ENCODE measurements at regions not wholly inside any gene's neighbourhood (a gene's known extent, or its start where the extent isn't known, plus 50 kb on each side); places are given as distances from the start of the nearest gene placed in this dataset.
"Not testable (repeated sequence)": the region's sequence is repeated elsewhere in the genome, so short reads cannot be mapped to it uniquely, and the experiment has no call there.

- H3K36me3 Mint-ChIP-seq, H3K4me3 Mint-ChIP-seq, H3K9me3 Mint-ChIP-seq, H3K27ac Mint-ChIP-seq, H3K4me1 Mint-ChIP-seq: not testable (repeated sequence)
- ATAC-seq, result peak; percentile 36
- peak in 1 of 2 donors; percentile 48 for DNase-seq (ENCODE audit: low spot score in 2 of 2)
These were observed 4510.9 kb upstream of the OR11H1 start for GRCh38 chr22:11017108-11017507.

- ATAC-seq (peak; percentile 53), DNase-seq (ENCODE audit: low spot score in 2 of 2) (peak in 1 of 2 donors; percentile 42)
- H3K4me1 Mint-ChIP-seq, H3K27ac Mint-ChIP-seq, H3K9me3 Mint-ChIP-seq, H3K4me3 Mint-ChIP-seq, H3K36me3 Mint-ChIP-seq: not testable (repeated sequence)
These were observed 4507.5 kb upstream of the OR11H1 start for GRCh38 chr22:11020522-11020921.

GRCh38 chr22:11026541-11026940, 4501.5 kb upstream of the OR11H1 start:
- not testable (repeated sequence) for H3K27ac Mint-ChIP-seq; H3K4me1 Mint-ChIP-seq; H3K4me3 Mint-ChIP-seq; DNase-seq (ENCODE audit: low spot score in 2 of 2); ATAC-seq; H3K36me3 Mint-ChIP-seq
- peaks cover 24% of the 10 kb centered on the region for H3K9me3 Mint-ChIP-seq

- not testable (repeated sequence) for H3K4me1 Mint-ChIP-seq, H3K4me3 Mint-ChIP-seq, H3K36me3 Mint-ChIP-seq, H3K27ac Mint-ChIP-seq, ATAC-seq
- peak in 1 of 2 donors; percentile 44 for DNase-seq (ENCODE audit: low spot score in 2 of 2)
- peaks cover 29% of the 10 kb centered on the region for H3K9me3 Mint-ChIP-seq
These were observed 4500.9 kb upstream of the OR11H1 start for GRCh38 chr22:11027064-11027463.

GRCh38 chr22:11027532-11027931, 4500.5 kb upstream of the OR11H1 start:
- peaks cover 30% of the 10 kb centered on the region for H3K9me3 Mint-ChIP-seq
- H3K4me1 Mint-ChIP-seq, ATAC-seq, H3K27ac Mint-ChIP-seq, H3K4me3 Mint-ChIP-seq, H3K36me3 Mint-ChIP-seq: not testable (repeated sequence)
- peak in 1 of 2 donors; percentile 43 for DNase-seq (ENCODE audit: low spot score in 2 of 2)

- H3K4me1 Mint-ChIP-seq; DNase-seq (ENCODE audit: low spot score in 2 of 2); H3K36me3 Mint-ChIP-seq; ATAC-seq; H3K4me3 Mint-ChIP-seq; H3K27ac Mint-ChIP-seq: not testable (repeated sequence)
- H3K9me3 Mint-ChIP-seq, result peaks cover 25% of the 10 kb centered on the region
These were observed 4499.8 kb upstream of the OR11H1 start for GRCh38 chr22:11028180-11028579.

- peaks cover 25% of the 10 kb centered on the region for H3K9me3 Mint-ChIP-seq
- ATAC-seq (peak; percentile 15), DNase-seq (ENCODE audit: low spot score in 2 of 2) (peak in 1 of 2 donors; percentile 48)
- not testable (repeated sequence) for H3K27ac Mint-ChIP-seq, H3K36me3 Mint-ChIP-seq, H3K4me1 Mint-ChIP-seq, H3K4me3 Mint-ChIP-seq
These were observed 4498.5 kb upstream of the OR11H1 start for GRCh38 chr22:11029534-11029933.

- H3K4me1 Mint-ChIP-seq, ATAC-seq, H3K4me3 Mint-ChIP-seq, H3K36me3 Mint-ChIP-seq, H3K27ac Mint-ChIP-seq: not testable (repeated sequence)
- DNase-seq (ENCODE audit: low spot score in 2 of 2), result peak in 1 of 2 donors; percentile 48
- H3K9me3 Mint-ChIP-seq, result peaks cover 30% of the 10 kb centered on the region
These were observed 4498.0 kb upstream of the OR11H1 start for GRCh38 chr22:11029967-11030366.

GRCh38 chr22:11030571-11031410, 4497.2 kb upstream of the OR11H1 start:
- DNase-seq (ENCODE audit: low spot score in 2 of 2), result peak in 1 of 2 donors; percentile 45
- not testable (repeated sequence) for H3K36me3 Mint-ChIP-seq, H3K4me3 Mint-ChIP-seq, H3K4me1 Mint-ChIP-seq, H3K27ac Mint-ChIP-seq, ATAC-seq
- peaks cover 31% of the 10 kb centered on the region for H3K9me3 Mint-ChIP-seq

- not testable (repeated sequence) for ATAC-seq, H3K4me1 Mint-ChIP-seq, H3K27ac Mint-ChIP-seq, H3K4me3 Mint-ChIP-seq, H3K36me3 Mint-ChIP-seq
- peaks cover 32% of the 10 kb centered on the region for H3K9me3 Mint-ChIP-seq
- DNase-seq (ENCODE audit: low spot score in 2 of 2), result peak in 1 of 2 donors; percentile 46
These were observed 4495.9 kb upstream of the OR11H1 start for GRCh38 chr22:11032115-11032514.

- ATAC-seq, H3K36me3 Mint-ChIP-seq, H3K4me3 Mint-ChIP-seq, H3K4me1 Mint-ChIP-seq, H3K27ac Mint-ChIP-seq: not testable (repeated sequence)
- peaks cover 31% of the 10 kb centered on the region for H3K9me3 Mint-ChIP-seq
- DNase-seq (ENCODE audit: low spot score in 2 of 2), result peak in 1 of 2 donors; percentile 45
These were observed 4493.4 kb upstream of the OR11H1 start for GRCh38 chr22:11034660-11034987.

GRCh38 chr22:11035031-11035873, 4492.7 kb upstream of the OR11H1 start:
- not testable (repeated sequence) for H3K4me1 Mint-ChIP-seq, H3K27ac Mint-ChIP-seq, H3K36me3 Mint-ChIP-seq, H3K4me3 Mint-ChIP-seq
- DNase-seq (ENCODE audit: low spot score in 2 of 2), result peak in 1 of 2 donors; percentile 45
- peak; percentile 9 for ATAC-seq
- peaks cover 28% of the 10 kb centered on the region for H3K9me3 Mint-ChIP-seq

- not testable (repeated sequence) for H3K27ac Mint-ChIP-seq, H3K4me3 Mint-ChIP-seq, H3K36me3 Mint-ChIP-seq, H3K4me1 Mint-ChIP-seq, ATAC-seq
- H3K9me3 Mint-ChIP-seq, result peaks cover 33% of the 10 kb centered on the region
- peak in 1 of 2 donors; percentile 38 for DNase-seq (ENCODE audit: low spot score in 2 of 2)
These were observed 4490.7 kb upstream of the OR11H1 start for GRCh38 chr22:11037314-11037713.

GRCh38 chr22:11037814-11038213, 4490.2 kb upstream of the OR11H1 start:
- not testable (repeated sequence) for H3K4me1 Mint-ChIP-seq, H3K4me3 Mint-ChIP-seq, ATAC-seq, H3K27ac Mint-ChIP-seq, H3K36me3 Mint-ChIP-seq
- DNase-seq (ENCODE audit: low spot score in 2 of 2), result peak in 1 of 2 donors; percentile 49
- H3K9me3 Mint-ChIP-seq, result peaks cover 33% of the 10 kb centered on the region

- H3K36me3 Mint-ChIP-seq, ATAC-seq, H3K27ac Mint-ChIP-seq, H3K4me3 Mint-ChIP-seq, H3K4me1 Mint-ChIP-seq: not testable (repeated sequence)
- peak in 1 of 2 donors; percentile 41 for DNase-seq (ENCODE audit: low spot score in 2 of 2)
- H3K9me3 Mint-ChIP-seq, result peaks cover 35% of the 10 kb centered on the region
These were observed 4489.2 kb upstream of the OR11H1 start for GRCh38 chr22:11038786-11039185.

Measured in stimulated activated effector memory CD8-positive, alpha-beta T cell treated with anti-CD3 and anti-CD28 coated beads, Interleukin-12 subunit alpha, Interleukin-12 subunit beta, amount 100 ng/mL, for 72 hours (primary cell).